ENCODE measurements at regions not wholly inside any gene's neighbourhood (a gene's known extent, or its start where the extent isn't known, plus 50 kb on each side); places are given as distances from the start of the nearest gene placed in this dataset.

- no peak overlapping the region for H3K27ac ChIP-seq (ENCODE audit: low read depth, low read length, poor library complexity, severe bottlenecking)
- no peaks in the 10 kb centered on the region for H3K27me3 ChIP-seq (ENCODE audit: insufficient read depth, low read length)
- no peaks in the 10 kb centered on the region for H3K79me2 ChIP-seq (ENCODE audit: insufficient read depth, low read length)
- no peaks in the 10 kb centered on the region for H3K9me3 ChIP-seq (ENCODE audit: low read length)
- no peaks in the 10 kb centered on the region for H3K9me2 ChIP-seq (ENCODE audit: low read depth, low read length)
- no peaks in the 10 kb centered on the region for H3K36me3 ChIP-seq (ENCODE audit: insufficient read depth, low read length)
- TF ChIP-seq CTCF (IDR thresholded peaks at IDR 0.05; ENCODE audit: low read length) (no peak), EZH2 (IDR thresholded peaks at IDR 0.05; ENCODE audit: borderline replicate concordance, low read length) (no peak)
- no peak overlapping the region for H2AFZ ChIP-seq (ENCODE audit: low read length)
- no peaks in the 10 kb centered on the region for H3F3A ChIP-seq (ENCODE audit: insufficient read depth, low read length)
- H3K4me2 ChIP-seq (ENCODE audit: low read length), result no peak overlapping the region
- no peaks in the 10 kb centered on the region for H4K20me1 ChIP-seq (ENCODE audit: insufficient read depth, low read length)
- no peak overlapping the region for H3K9ac ChIP-seq (ENCODE audit: low read length)
- no peak overlapping the region for H3K4me3 ChIP-seq (ENCODE audit: low read depth, low read length, poor library complexity, severe bottlenecking)
- H3K4me1 ChIP-seq (ENCODE audit: insufficient read depth, low read length, severe bottlenecking), result no peaks in the 10 kb centered on the region
Measured at GRCh38 chr13:75101348-75101747, 380.6 kb downstream of the TBC1D4 start.

- Histone ChIP-seq H2AFZ (ENCODE audit: low read length) (no peak overlapping the region), H3K27ac (ENCODE audit: low read depth, low read length, poor library complexity, severe bottlenecking) (no peak overlapping the region), H3K79me2 (ENCODE audit: insufficient read depth, low read length) (no peaks in the 10 kb centered on the region), H3K9me2 (ENCODE audit: low read depth, low read length) (no peaks in the 10 kb centered on the region), H3K4me1 (ENCODE audit: insufficient read depth, low read length, severe bottlenecking) (no peaks in the 10 kb centered on the region), H3K36me3 (ENCODE audit: insufficient read depth, low read length) (no peaks in the 10 kb centered on the region), H3K4me3 (ENCODE audit: low read depth, low read length, poor library complexity, severe bottlenecking) (no peak overlapping the region), H3F3A (ENCODE audit: insufficient read depth, low read length) (no peaks in the 10 kb centered on the region), H3K27me3 (ENCODE audit: insufficient read depth, low read length) (no peaks in the 10 kb centered on the region), H3K9ac (ENCODE audit: low read length) (no peak overlapping the region), H3K4me2 (ENCODE audit: low read length) (no peak overlapping the region), H3K9me3 (ENCODE audit: low read length) (no peaks in the 10 kb centered on the region), H4K20me1 (ENCODE audit: insufficient read depth, low read length) (no peaks in the 10 kb centered on the region)
- TF ChIP-seq CTCF (IDR thresholded peaks at IDR 0.05; ENCODE audit: low read length), result no peak
- TF ChIP-seq EZH2 (IDR thresholded peaks at IDR 0.05; ENCODE audit: borderline replicate concordance, low read length), result no peak
Measured at GRCh38 chr13:75092143-75092542, 389.8 kb downstream of the TBC1D4 start.

GRCh38 chr13:75091718-75092117 lies 390.3 kb downstream of the TBC1D4 start:
- no peaks in the 10 kb centered on the region for H3K9me2 ChIP-seq (ENCODE audit: low read depth, low read length)
- no peaks in the 10 kb centered on the region for H3K36me3 ChIP-seq (ENCODE audit: insufficient read depth, low read length)
- no peak overlapping the region for H2AFZ ChIP-seq (ENCODE audit: low read length)
- H4K20me1 ChIP-seq (ENCODE audit: insufficient read depth, low read length), result no peaks in the 10 kb centered on the region
- no peak overlapping the region for H3K9ac ChIP-seq (ENCODE audit: low read length)
- no peaks in the 10 kb centered on the region for H3K4me1 ChIP-seq (ENCODE audit: insufficient read depth, low read length, severe bottlenecking)
- no peaks in the 10 kb centered on the region for H3K79me2 ChIP-seq (ENCODE audit: insufficient read depth, low read length)
- no peak overlapping the region for H3K4me2 ChIP-seq (ENCODE audit: low read length)
- H3K27me3 ChIP-seq (ENCODE audit: insufficient read depth, low read length), result no peaks in the 10 kb centered on the region
- no peak for TF ChIP-seq CTCF (IDR thresholded peaks at IDR 0.05; ENCODE audit: low read length)
- no peak for TF ChIP-seq EZH2 (IDR thresholded peaks at IDR 0.05; ENCODE audit: borderline replicate concordance, low read length)
- no peak overlapping the region for H3K4me3 ChIP-seq (ENCODE audit: low read depth, low read length, poor library complexity, severe bottlenecking)
- no peaks in the 10 kb centered on the region for H3K9me3 ChIP-seq (ENCODE audit: low read length)
- no peaks in the 10 kb centered on the region for H3F3A ChIP-seq (ENCODE audit: insufficient read depth, low read length)
- H3K27ac ChIP-seq (ENCODE audit: low read depth, low read length, poor library complexity, severe bottlenecking), result no peak overlapping the region

All from OCI-LY1 (cell line).